ENCODE measurements at regions not wholly inside any gene's neighbourhood (a gene's known extent, or its start where the extent isn't known, plus 50 kb on each side); places are given as distances from the start of the nearest gene placed in this dataset.
"Not testable (repeated sequence)": the region's sequence is repeated elsewhere in the genome, so short reads cannot be mapped to it uniquely, and the experiment has no call there.

DNA sequence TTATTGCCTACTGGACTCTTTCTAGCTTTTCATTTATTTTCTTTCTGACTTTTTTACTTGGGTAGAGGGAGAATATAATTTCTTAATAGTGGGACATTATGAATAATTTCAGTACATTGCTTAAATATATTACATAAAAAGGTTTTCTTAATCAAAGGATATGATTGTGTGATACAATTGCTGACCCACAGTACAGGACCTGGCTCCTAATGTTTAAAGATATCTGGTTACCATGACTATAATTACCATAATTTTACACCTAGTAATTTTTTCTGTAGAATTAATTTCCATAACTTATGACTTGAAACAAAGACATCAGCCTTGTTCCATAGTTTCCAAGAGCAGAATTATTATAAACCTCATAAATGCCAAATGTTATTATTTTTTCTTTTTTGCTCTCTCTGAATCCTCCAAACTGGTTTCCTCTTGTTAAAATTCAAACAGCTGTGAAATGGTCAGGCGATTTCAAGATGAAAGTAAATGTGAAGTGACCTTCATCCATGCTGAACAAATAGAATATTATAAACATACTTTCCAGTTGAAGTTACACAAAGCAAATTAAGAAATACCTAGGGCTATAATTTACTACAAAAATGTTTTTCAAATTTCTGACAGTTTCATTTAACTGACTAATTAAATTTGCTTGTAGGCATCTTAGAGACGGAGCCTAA is 301.2 kb upstream of the TYRP1 start:
- no peak for DNase-seq (ENCODE audit: low read depth, low spot score)

GRCh38 chr9:12394105-12394504 is 299.1 kb upstream of the TYRP1 start:
- DNase-seq (ENCODE audit: low read depth, low spot score), result no peak

DNA sequence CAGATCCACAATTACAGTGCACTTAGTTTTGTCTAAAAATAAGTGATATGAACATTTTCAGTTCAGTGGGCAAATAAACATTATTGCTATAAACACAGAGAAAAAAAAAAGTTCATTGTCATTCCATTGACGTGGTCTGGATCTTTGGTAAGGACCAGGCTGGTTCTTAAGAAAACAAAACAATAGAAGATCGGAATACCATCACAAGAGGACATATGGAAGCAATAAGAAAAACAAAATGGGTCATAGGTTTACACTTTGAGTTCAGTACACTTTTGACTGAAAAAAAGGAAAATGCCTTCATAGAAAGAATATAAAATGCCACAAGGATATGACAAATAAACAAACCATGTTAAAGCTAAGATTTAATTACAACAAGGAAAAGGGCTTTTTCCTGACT is 289.5 kb upstream of the TYRP1 start:
- no peak for DNase-seq (ENCODE audit: low read depth, low spot score)

DNA sequence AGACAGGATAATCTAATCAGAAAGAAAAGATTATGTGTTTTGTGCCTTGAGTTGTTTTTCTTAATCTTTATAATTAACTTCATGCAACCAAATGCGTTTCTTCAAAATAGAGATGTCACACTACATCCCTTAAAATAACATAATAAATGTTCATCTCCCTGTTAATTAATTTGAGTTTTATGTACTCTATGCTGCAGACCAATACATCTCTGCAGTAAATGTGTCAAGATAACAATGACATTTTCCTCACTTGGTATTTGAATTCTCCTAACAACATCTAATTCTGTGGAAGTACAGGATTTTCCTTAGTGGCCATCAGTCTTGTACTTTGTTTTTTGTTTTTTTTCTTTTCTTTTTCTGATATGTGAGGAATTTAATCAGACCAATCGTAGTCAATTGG is 279.2 kb upstream of the TYRP1 start:
- DNase-seq (ENCODE audit: low read depth, low spot score), result no peak

GRCh38 chr9:12414514-12414913 is 278.7 kb upstream of the TYRP1 start:
- no peak for DNase-seq (ENCODE audit: low read depth, low spot score)

- no peak for DNase-seq (ENCODE audit: low read depth, low spot score)
Observed at GRCh38 chr9:12415361-12415760, 277.8 kb upstream of the TYRP1 start.

GRCh38 chr9:12416716-12417115 is 276.5 kb upstream of the TYRP1 start:
- no peak for DNase-seq (ENCODE audit: low read depth, low spot score)

GRCh38 chr9:12424243-12424642 is 268.9 kb upstream of the TYRP1 start:
- DNase-seq (ENCODE audit: low read depth, low spot score), result peak; percentile 1

DNA sequence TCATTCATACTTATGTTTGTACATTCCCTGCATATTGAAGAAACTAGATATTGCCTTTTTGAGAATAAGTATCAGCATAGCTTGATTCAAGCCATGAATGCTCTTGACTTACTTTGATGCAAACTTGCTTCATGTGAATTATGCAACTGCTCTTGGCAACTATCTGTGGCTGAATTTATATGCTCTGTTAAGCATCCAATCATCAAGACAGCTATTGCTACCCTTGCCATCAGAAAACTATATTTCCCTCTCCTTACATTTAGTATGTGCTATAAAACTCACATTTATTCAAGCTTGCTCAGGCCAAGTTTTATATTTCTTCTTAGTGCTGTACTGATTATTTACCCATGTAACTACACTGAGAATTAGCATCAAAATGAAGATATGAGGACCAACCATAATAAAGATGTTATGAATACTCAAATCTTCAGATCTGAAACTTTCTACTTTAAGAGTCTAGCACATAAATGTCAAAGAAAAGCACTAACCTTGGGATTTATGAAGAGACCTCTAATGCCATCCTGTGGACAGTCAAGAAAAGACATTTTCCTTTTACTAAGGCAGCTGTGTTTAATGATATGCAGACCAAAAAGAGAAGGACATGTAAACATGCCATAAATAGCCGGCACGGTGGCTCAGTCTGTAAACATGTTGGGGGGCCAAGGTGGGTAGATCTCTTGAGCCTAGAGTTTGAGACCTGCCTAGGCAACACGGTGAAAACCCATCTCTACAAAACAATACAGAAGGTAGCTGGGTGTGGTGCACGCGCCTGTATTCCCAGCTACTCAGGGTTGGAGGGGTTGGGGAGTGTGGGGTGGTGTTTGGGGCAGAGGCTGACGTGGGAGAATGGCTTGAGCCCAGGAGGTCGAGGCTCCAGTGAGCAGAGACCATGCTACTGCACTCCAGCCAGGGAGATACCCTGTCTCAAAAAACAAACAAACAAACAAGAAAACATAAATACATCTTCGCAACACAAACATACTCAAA is 267.0 kb upstream of the TYRP1 start:
- DNase-seq (ENCODE audit: low read depth, low spot score), result no peak

DNA sequence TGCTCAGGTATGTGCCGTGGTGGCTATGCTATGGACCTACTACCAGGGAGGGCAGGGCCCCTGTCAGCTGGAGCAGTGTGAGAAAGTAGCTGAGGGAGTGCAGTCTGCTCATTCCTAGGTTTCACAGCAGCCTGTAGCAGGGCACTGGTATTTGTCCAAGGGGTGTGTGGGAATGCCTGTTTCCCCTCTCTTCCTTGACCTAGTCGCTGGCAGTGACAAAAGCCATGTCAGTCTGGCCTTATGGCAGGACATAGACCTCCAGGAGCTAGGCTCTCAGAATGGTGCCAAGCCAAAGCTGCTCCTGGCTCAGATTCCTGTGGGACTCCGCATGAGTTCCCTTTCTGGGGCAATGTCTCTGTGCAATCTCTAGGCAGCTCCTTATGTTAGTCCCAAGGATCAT is 253.9 kb upstream of the TYRP1 start:
- DNase-seq (ENCODE audit: low read depth, low spot score), result no peak

GRCh38 chr9:12441080-12441479 is 252.1 kb upstream of the TYRP1 start:
- not testable (repeated sequence) for DNase-seq (ENCODE audit: low read depth, low spot score)

- DNase-seq (ENCODE audit: low read depth, low spot score), result no peak
Observed at GRCh38 chr9:12441506-12441905, 251.7 kb upstream of the TYRP1 start.

GRCh38 chr9:12448246-12448645 is 244.9 kb upstream of the TYRP1 start:
- DNase-seq (ENCODE audit: low read depth, low spot score), result no peak

DNA sequence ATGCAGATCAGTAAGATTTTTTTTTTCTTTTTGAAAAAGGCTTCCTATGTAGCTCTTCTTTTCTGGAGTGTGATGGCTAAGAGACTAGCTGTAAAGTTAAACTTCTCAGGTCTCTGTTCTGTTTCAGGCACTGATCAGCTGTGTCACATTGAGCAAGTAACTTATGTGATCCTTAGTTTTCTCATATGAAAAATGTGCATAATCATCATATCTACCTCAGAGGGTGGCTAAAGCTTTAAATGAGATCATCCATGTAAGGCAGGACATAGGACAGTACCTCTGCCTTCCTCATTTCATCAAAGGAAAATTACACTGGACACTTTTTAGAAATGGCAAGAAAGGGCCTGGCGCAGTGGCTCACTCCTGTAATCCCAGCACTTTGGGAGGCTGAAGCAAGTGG is 235.9 kb upstream of the TYRP1 start:
- DNase-seq (ENCODE audit: low read depth, low spot score), result no peak

DNA sequence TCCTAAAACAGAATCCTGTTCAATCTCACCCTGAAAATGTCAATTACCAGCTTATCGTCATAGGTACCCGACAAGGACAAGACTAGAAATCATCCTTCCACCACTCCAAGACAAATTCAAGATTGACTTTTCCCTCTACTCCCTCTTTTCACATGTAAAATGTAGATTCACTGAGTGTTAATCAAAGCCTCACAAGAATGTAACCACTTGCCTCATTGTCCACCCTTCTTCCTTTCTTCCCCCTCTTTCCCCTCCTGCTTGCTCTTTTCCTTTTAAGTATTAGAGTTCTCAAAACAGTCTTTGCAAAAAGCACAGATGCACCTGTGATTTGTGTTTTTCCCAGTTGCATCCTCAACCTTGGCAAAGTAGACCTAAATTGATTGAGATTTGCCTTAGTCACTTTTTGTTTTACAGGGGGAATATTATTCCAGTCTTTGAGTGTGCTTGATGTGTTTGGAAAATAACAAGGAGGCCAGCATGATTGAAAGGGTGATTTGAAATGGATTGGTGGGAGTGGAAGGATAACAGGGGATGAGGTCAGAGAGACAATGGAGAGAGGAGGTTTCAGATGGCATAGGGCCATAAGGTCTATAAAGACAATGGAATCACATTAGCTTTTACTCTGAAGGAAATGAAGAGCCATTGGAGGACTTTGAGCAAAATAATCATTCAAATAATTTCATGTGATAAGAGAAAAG is 231.3 kb upstream of the TYRP1 start:
- no peak for DNase-seq (ENCODE audit: low read depth, low spot score)

DNA sequence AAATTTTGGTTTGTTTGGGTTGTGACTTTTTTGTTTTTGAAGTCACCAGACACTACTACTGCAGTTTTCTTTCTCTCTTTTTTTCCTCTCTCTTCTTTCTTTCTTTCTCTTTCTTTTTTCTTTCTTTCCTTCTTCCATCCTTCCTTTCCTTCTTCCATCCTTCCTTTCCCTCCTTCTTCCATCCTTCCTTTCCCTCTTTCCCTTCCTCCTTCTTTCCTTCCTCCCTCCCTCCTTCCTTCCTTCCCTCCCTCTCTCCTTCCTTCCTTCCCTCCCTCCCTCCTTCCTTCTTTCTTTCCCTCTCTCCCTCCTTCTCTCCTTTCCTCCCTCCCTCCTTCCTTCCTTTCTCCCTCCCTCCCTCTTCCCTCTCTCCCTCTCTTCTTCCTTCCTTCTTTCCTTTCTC is 230.3 kb upstream of the TYRP1 start:
- no peak for DNase-seq (ENCODE audit: low read depth, low spot score)

- DNase-seq (ENCODE audit: low read depth, low spot score), result no peak
Observed at GRCh38 chr9:12463641-12464040, 229.5 kb upstream of the TYRP1 start.

DNA sequence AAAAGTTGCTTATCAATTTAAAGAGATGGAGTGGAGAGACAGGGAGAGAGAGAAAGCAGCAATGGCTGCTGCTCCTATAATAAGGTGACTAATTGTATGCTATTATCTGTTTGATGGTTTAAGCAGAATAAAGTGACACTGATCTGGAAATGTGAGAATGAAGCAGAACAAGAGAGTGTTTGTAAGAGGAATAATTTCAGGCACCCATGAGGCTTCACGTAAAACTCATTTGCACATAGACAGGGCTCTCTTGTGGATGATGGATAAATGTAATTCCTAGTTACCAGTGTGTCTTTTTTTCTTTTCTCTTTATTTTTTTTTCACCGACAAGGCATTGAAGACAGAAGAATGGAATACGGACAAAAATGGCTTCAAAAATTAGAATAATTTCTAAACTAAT is 228.8 kb upstream of the TYRP1 start:
- DNase-seq (ENCODE audit: low read depth, low spot score), result no peak

- no peak for DNase-seq (ENCODE audit: low read depth, low spot score)
Observed at GRCh38 chr9:12464910-12465512, 228.2 kb upstream of the TYRP1 start.

DNA sequence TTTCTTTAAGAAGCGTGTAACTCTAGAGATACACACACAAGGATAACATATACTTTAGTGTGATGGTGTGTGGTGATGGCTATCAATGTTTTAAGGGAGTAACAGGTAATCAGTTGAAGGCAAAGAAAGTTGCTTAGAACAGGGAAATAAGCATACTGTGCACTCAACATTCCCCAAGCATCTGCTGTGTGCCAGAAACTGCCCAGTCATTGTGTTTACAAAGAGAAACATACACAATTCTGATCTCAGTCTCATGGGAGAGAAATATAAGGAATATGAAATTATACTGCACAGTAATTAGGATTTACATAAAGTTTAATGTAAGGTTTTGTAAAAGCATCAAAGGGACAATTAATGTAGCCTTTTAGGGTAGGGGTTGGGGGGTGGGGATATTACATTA is 224.1 kb upstream of the TYRP1 start:
- no peak for DNase-seq (ENCODE audit: low read depth, low spot score)

- no peak for DNase-seq (ENCODE audit: low read depth, low spot score)
Observed at GRCh38 chr9:12494411-12494810, 198.8 kb upstream of the TYRP1 start.

DNA sequence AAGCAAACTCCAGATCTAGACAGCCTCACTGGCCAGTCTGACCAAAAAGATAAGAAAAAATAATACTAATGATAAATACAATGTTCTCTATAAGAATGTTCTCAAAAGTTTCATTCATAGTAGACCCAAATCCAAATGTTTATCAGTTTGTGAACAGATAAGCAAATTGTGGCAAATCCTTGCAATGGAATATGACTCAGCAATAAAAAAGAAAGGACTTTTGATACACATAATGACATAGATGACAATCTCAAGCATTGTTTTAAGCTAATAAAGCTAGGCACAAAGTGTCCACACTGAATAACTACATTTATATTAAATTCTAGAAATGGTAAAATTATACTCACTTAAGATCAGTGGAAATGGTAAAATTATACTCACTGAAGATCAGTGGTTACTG is 195.4 kb upstream of the TYRP1 start:
- no peak for DNase-seq (ENCODE audit: low read depth, low spot score)

Measured in pulmonary artery endothelial cell (primary cell).